Renal cortical epithelial cell (primary cell): ENCODE measurements at regions not wholly inside any gene's neighbourhood (a gene's known extent, or its start where the extent isn't known, plus 50 kb on each side); places are given as distances from the start of the nearest gene placed in this dataset.
A peak's percentile ranks its signal among the peaks of the same experiment; 100 is the strongest.

ENCODE experiments used
- DNase-seq: peaks from one replicate; pipeline ENCODE4 v3.0.0-alpha.2; 2011; ENCODE audit warnings: low read depth

DNA sequence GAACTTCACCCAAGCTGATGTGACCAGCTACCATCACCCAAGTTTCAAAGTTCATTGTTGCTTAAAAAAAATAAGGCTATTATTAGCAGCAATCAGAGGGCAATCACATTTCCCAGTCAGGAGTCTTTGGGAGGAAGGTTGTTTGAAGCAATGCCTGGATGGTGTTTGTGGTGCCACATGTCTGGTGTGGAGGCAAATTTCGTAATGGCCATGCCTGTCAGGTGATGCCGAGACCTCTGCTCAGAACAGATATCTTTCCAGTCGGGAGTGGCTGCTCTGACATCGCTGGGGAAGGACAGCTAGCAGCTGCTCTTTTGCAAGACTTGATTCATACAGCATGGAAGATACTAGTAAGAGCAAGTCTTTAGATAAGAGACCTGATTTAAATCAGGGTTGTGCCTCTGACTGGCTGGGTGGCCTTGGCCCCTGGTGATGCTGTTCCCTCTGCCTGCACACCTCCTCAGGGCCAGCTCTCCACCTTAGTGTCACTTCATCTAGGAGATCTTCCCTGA lies 187.8 kb upstream of the JUN start:
- peak; percentile 84 for DNase-seq

DNA sequence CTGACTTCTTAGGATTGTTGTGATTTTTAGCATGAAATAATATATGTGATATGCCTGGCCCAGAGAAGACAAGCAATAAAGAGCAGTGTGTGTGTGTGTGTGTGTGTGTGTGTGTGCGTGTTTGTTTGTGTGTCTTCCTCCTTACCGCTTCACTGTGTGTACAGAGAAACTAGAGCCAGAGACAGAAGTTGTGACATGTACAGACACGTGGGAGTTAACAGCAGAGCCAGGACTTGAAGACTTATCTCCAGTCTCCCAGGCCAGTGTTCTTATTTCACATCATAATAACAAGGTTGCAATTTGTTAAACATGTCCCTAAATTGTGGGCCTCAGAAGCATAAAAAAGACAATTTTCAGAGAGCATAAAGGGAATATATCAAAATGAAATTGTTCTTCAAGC lies 192.0 kb upstream of the JUN start:
- DNase-seq, result no peak

DNA sequence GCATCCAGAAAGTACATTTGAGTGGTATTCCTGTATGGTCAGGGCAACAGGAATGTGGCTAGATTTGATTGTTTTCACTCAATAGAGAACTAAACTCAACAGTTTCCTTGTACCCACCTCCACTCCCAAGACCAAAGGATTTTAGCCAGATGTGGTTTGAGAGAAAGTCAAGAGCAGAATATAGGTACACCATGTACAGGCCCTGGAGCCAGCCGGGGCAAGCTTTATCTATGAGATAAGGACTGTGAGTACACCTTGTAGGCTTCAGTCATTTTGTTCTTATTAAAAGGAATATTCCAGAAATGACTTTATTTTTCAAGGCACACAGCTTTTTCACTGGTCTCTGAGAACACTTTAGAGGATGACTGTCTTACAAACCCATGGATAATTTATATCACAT lies 192.4 kb upstream of the JUN start:
- no peak for DNase-seq

DNA sequence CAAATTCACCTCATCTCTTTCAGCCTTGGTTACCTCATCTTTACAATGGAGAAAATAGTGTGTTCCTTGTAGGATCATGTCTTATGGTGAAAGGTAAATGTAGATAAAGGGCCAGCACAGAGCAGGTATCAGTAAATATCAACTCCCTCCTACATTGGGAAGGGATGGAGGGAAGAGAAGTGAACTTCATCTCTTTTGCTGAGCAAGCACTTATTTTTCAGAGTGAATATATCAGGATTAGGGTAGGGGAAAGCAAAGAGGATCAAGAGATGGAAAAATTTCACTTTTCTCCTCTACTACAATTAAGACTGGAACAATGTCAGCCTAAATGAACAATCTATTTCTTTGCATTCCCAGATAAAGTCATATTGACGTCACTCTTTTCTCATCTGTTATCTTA lies 193.8 kb upstream of the JUN start:
- no peak for DNase-seq

DNA sequence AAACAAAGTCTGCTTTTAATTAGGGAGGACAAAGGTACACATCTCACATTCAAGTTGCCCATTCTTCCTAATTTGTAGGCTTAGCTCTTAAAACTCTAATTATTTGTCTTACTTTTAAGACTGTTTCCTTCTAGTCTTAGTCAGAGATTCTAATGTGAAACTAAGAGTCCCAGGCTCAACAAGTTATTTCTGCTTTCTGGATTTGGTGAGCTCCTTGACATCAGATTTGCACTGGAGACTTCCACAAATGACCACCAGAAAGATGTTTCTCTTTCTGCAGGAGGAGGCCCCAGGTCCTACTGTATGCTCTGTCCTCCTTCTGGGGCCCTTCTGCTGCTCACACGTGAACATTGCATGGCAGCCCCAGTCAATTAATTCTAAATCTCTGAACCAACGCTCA lies 194.2 kb upstream of the JUN start:
- no peak for DNase-seq

DNA sequence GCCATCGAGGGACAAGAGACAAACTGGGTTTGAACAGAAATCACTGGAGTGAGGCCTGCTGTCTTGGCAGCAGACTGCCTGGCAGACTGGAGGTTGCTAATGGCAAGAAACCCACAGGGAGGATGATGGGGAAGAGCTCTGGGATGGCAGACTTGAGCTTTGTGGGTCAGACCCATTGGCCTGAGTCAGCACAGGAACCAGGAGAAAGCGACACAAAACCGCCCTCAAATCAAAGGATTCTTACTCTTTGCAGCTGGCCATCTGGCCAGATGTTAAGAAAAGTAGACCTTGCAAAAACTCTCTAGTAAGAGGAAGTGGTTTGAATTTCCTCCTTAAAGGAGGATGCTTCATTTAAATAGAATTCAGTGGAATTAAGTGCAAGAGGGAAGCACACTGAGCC lies 195.2 kb upstream of the JUN start:
- DNase-seq, result no peak

DNA sequence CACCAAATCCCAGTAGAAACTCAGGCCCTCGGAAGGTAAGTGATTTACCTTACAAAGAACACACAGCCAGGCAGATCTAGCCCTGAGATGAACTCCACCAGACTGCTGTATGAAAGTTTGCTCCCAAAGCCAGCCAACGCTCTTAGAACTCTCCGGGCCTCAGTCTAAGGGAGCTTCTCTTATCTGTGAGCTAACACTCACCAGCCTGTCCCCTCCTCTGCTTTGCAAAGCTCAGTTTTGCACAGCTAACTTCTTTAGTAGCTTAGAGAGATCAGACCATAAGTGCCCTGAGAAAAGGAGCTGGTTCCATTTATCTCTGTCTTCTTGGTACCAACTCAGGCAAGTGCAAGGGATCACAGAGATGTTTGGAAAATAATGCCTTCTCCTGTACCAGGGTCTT lies 195.8 kb upstream of the JUN start:
- no peak for DNase-seq

DNA sequence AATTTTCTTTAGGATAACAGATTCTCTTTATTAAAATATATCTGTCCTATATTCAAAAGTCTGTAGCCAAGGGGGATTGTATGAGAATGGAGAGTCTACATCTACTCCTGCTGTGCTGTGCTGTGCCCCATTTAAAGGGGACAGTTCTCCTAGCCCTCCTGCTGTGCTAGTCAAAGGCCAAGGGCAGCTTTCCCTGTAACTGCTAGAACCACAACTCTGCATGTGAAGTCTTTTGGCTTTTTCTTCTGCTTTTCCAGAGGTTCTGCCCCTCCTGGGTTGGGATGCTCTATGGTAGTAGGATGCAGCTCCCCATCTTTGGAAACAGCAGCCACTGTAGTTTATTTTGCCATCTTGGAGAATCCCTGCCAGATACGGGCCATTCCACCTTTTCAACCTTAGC lies 197.5 kb upstream of the JUN start:
- no peak for DNase-seq

DNA sequence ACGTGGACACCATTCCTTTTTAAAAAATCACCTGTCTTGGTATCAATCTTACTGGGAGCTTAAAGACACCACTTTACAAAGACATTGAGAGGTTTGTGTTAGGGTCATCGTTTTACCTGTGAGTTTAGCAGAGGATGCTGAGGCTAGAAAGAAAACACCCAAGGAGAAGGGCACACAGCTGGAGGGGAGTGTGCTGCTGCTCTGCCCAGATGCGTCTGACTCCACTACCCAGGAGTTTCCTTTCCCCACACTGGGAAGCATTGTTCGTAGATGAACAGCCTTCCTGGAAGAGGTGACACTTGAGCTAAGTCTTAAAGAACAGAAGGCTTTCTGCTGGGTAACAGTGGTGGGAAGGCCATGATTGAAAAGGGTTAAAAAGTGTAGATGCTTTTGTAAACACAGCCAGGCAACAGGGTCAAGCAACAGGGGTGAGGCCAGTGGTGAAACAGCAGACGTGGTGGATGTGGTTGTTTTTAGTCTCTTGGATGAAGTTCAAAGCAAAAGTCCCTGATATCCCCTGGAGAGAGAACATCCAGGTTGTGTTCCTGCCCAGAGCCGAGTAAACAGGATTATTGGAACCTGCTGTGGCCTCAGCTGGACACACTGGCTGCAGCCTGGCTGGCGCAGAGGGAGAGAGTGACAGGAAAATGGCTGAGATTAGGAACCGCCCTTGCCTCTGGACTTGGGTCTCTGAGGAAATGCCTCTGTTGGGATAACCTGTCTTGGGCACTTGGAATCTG lies 198.6 kb upstream of the JUN start:
- peak; percentile 25 for DNase-seq

DNA sequence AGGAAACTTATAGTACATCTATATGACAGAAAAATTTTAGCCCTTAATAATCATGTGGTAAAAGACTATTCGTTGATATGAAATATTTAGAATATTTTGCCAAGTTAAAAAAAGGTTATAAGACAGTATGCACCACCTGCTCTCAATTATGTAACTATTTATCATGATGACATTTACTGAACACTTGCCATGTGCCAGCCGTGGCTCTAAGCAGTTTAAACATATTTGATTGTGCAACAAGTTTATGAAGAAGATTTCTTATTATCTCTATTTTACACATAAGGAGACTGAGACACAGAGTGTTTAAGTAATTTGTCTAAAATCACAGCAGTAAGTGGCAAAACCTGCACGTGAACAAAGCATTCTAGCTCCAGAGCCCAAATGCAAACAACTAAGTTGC lies 199.3 kb upstream of the JUN start:
- no peak for DNase-seq

DNA sequence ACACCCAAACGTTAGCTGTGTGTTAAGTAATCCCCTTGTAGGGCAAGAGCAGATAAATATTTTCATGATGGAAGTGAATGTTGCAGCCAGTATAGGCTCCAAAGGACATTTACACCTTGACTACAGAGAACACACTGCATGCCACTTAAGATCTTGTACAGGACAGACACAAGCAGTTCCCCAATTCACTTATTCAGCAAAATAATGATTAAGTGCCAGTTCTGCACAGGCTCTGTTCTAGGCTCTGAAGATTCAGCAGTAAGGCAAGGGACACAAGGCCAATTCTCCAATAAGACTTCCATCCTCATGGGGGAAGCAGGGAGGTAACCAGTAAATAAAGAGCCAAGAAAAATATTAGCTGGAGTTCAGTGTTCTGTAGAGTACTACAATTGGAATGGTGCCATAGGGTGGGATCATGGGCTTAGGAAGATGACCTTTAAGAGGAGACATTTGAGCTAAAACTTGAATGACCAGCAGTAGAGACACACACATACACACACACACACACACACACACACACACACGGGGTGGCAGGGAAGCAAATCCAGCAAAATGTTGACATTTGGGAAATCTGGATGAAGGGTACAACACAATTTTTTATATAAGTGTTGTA lies 199.9 kb upstream of the JUN start:
- DNase-seq, result no peak

DNA sequence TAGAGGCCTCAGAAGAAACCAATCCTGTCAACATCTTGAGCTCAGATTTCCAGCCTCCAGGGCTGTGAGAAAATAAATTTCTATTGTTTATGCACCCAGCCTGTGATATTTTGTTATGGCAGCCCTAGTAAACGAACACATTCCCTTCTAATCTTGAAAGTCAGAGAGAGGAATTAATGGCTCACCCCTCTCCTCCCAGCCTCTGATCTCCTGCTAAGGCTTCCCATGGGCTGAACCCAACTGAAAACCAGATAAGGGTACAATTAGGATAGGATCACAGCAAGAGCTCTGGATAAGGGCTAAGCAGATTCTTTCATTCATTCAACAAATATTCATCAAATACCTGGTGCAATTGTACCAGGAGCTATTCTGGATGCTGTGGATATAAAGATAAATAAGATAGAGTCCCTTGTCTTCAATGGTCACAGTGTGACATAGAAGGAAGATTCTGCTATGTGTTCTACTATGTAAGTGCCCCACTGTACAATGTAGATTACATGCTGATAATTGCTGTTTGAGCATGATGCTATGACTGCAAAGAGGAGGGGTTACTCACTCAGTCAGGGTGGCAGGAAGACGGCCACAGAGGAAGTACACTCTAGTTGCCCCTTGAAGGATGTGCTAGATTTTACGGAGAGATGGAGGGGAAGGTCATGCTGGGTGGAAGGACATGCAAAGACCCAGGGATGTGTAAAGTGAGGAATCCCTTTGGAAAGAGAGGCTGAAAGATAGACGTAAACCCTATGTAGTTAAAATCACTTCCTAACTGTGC lies 203.3 kb upstream of the JUN start:
- DNase-seq, result no peak

DNA sequence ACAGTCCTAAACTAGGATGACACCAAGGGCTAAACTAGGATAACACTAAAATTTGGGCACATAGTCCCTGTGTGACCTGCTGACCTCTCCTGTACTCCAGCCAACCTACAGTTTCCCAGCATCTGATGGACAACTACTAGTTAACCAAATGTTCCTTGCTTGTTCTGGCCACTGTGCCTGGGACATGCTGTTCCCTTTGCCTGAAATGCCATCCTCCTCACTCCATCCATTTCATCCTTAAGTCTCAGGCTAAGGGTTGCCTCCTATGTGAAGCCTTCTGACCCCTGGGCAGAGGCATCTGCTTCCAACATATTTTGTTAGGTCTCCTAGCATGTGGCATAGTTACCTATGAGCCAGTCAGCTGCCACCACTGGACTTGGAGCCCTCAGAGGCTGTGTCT lies 204.9 kb upstream of the JUN start:
- no peak for DNase-seq

DNA sequence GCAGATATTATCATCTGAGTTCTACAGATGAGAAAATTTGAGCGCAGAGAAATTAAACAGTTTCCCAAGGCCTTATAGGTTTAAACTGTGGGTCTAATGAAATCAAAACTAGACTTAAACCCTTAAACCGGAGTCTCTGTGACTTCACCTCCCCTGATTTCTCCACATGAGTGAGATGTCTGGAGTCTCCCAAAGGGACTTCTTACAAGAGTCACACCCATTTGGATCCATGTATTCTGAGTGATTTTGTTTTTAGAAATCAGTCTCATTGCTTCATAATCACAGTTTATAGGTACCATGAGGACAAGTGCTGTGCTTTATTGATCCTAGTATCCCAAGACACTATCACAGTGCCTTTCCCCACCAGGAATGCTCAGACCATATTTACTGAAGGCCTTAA lies 206.0 kb upstream of the JUN start:
- no peak for DNase-seq

DNA sequence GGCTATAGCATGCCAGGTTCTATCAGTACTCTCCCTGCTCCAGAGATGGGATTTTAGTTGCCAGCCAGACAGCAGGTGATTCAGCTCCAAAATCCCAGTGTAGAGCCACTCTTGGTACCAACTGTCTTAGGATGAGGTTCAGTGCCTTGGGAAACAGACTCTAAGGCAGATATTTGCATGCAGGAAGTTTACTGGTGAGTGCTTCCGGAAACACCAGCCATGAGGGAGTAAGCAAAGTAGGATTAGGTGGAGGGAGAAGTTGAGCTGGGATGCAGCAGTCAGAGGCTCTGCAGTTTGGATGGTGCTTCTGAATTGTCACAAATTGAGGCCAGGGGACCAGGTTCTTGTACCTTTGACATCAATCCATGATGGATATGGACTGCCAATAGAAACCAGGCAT lies 207.5 kb upstream of the JUN start:
- no peak for DNase-seq

DNA sequence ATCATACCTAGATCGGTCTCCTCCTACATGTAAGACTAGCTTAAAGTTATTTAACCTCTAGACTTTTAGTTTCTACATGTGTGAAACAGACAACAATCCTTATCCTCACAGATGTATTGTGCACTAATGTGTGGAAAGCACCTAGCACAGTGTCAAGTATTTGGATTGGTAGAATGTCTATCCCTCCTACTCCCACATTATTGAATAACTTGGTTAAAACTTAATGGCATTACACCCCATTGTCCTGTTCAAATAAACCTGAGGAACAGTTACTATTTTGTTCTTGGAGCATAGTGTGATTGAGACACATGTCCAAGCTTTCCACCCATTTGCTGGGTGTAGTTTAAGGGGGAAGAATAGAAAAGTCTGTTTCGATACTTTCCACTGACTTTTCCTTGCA lies 208.8 kb upstream of the JUN start:
- DNase-seq, result no peak

DNA sequence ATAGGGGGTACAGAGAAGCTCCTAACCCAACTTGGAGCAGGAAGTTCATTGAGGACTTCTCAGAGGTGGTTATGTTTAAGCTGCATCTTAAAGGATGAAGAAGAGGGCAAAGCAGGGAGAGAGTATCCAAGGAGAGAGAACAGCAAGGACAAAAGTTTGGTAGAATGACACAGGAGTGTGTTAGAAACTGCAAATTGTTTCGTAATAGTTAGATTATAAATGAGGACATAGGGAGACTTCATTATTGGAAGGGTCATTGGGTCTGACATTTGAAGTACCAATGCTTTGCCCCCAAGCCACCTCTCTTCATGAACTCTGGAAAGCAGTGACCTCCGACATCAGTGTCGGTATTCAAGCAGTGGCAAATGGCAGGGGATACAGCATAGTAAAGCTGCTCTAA lies 209.6 kb upstream of the JUN start:
- DNase-seq, result no peak

DNA sequence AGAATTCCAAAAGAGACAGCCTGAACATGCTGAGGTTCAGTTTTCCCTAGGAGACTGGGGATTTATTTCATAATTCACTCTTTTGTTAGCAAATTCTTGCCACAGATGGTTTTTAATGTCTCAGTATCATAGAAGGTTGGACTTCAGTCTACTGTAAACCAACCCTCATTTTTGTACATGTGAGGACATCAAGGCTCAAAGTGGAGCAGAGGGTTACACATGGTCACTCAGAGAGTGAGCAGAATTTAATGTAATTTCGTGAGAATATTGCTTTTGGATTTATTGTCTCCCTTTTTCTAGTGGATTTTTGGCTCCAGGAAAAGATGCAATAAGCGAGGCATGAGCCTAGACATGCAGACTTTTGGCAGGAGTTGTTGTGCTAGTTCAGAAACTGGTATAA lies 210.8 kb upstream of the JUN start:
- DNase-seq, result no peak

DNA sequence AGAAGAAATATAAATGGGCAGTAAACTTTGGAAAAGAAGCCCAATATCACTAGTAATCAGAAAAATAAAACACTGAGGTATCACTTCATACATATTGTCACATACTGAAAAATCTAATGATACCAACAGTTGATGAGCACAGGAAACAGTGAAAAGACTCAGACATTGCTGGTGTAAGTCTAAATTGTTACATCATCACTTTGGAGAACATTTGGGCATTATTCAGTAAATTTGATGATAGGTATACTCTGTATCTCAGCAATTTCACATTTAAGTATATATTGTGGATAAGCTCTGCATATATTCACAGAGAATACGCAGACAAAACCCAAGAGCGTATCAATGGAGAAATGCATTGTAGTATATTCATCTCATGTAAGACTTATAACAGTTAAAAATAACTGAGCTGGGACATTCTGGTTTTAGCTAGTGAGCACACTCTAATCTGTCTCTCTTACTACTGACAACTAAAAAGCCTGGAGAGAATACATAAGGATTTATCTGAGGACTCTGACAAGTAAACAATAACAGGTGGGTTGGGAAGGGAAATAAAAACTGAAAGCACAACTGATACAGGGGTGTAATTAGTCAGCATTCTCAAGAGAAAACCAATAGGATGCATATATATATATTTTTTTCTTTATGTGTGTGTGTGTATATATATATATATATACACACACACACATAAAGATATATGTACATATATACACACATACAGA lies 212.7 kb upstream of the JUN start:
- DNase-seq, result no peak

DNA sequence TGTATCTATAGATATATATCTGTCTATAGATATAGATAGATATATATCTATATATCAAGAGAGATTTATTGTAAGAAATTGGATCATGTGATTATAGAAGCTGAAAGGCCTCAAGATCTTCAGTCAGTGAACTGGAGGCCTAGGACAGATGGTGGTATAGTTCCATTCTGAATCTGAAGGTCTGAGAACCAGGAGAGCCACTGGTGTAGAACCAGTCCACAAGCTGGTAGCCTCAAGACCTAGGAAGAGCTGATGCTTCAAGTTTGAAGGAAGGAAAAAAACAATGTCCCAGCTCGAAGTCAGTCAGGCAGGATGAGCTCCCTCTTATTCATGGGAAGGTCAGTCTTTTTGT lies 213.2 kb upstream of the JUN start:
- no peak for DNase-seq

DNA sequence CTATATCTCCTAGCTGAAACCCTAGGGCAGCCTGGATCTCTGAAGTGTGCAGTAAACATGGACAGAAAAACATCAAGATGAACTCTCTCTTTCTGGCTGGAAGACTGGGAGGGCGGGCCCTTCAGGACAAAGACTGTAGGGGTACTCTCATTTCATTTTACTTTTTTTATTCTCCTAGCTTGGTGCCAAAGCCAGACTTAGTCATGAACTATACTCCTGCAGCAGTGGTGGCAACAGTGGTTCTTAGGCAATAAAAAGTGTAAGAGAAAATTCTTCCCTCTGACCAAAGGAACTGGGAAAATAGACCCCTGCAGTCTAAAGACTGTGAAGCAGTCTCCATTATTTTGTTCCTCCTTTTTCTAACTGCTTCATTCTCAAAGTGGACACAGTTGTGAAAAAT lies 213.8 kb upstream of the JUN start:
- no peak for DNase-seq

DNA sequence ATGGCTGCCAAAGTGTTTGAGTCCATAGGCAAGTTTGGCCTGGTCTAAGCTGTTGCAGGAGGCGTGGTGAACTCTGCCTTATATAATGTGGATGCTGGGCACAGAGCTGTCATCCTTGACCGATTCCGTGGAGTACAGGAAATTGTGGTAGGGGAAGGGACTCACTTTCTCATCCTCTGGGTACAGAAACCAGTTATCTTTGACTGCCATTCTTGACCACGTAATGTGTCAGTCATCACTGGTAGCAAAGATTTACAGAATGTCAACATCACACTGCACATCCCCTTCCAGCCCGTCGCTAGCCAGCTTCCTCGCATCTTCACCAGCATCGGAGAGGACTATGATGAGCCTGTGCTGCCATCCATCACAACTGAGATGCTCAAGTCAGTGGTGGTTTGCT lies 215.8 kb upstream of the JUN start:
- no peak for DNase-seq

DNA sequence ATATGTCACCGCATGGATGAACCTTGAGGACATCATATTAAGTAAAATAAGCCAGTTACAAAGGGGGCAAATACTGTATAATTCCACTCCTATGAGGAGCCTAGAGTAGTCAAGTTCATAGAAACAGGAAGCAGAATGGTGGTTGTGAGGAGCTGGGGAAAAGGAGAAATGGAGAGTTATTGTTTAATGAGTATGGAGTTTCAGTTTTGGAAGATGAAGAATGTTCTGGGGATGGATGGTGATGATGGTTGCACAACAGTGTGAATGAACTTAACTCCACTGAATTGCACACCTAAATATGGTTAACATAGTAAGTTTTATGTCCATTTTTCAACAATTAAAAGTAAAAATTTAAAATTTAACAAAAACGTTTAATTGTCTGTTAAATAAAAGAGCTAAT lies 220.9 kb upstream of the JUN start:
- no peak for DNase-seq
